HL-60 (cell line): ENCODE measurements at regions not wholly inside any gene's neighbourhood (a gene's known extent, or its start where the extent isn't known, plus 50 kb on each side); places are given as distances from the start of the nearest gene placed in this dataset.

Source experiments
- DNase-seq, 2 experiments: peaks; one replicate each; pipeline ENCODE4 v3.0.0-alpha.2; 2010 to 2020; ENCODE audit warnings: low read depth in 1 of 2, low spot score in 1 of 2
- H3K27ac ChIP-seq: fragments of 250-450 bp; sonication (Bioruptor Pico); replicated peaks from 2 replicates; pipeline ENCODE4 v1.5.1; 2020; ENCODE audit warnings: mild to moderate bottlenecking, moderate library complexity
- H3K27me3 ChIP-seq: fragments of 250-450 bp; sonication (Bioruptor Pico); 2 replicates; pipeline ENCODE4 v1.5.1; 2021; ENCODE audit warnings: mild to moderate bottlenecking, moderate library complexity; ENCODE audit not compliant: insufficient read depth, poor library complexity, severe bottlenecking
- H3K4me3 ChIP-seq: replicated peaks from 2 replicates; pipeline ENCODE4 v1.5.1; 2011; ENCODE audit warnings: mild to moderate bottlenecking, control low read depth, low read length; ENCODE audit not compliant: insufficient read depth
- CTCF ChIP-seq: IDR thresholded peaks from one replicate; pipeline ENCODE4 v1.5.1; 2011; ENCODE audit warnings: low read length, control low read depth, inconsistent platforms; ENCODE audit not compliant: insufficient read depth
- GABPA ChIP-seq: IDR thresholded peaks from 2 replicates; pipeline ENCODE4 v1.6.1; 2012; ENCODE audit warnings: low read depth
- POLR2AphosphoS5 ChIP-seq: IDR thresholded peaks from 2 replicates; pipeline ENCODE4 v1.6.1; 2012; ENCODE audit warnings: low read depth
- REST ChIP-seq: IDR thresholded peaks from 2 replicates; pipeline ENCODE4 v1.6.1; 2012; ENCODE audit warnings: low read depth; ENCODE audit not compliant: insufficient replicate concordance
- SPI1 ChIP-seq: IDR thresholded peaks from 2 replicates; pipeline ENCODE4 v1.6.1; 2012; ENCODE audit warnings: low read depth, mild to moderate bottlenecking, borderline replicate concordance

- DNase-seq, result no peak
- Histone ChIP-seq H3K27me3 (peaks cover 13% of the 10 kb centered on the region), H3K4me3 (no peak overlapping the region), H3K27ac (no peak overlapping the region)
- TF ChIP-seq GABPA (no peak), POLR2AphosphoS5 (no peak), CTCF (no peak), REST (no peak), SPI1 (no peak)
These were observed 135.5 kb downstream of the GLI2 start for GRCh38 chr2:120871016-120871635.

GRCh38 chr2:120871881-120872620 is 136.4 kb downstream of the GLI2 start:
- no peak for DNase-seq
- Histone ChIP-seq H3K4me3 (no peak overlapping the region), H3K27me3 (peaks cover 10% of the 10 kb centered on the region), H3K27ac (no peak overlapping the region)
- TF ChIP-seq REST (no peak), CTCF (no peak), GABPA (no peak), POLR2AphosphoS5 (no peak), SPI1 (no peak)

GRCh38 chr2:120873958-120874887 is 138.6 kb downstream of the GLI2 start:
- Histone ChIP-seq H3K27me3 (no peaks in the 10 kb centered on the region), H3K27ac (no peak overlapping the region), H3K4me3 (no peak overlapping the region)
- no peak for DNase-seq
- TF ChIP-seq REST, result no peak
- no peak for TF ChIP-seq SPI1
- TF ChIP-seq CTCF, result no peak
- TF ChIP-seq GABPA, result no peak
- no peak for TF ChIP-seq POLR2AphosphoS5
